IPS-NIHi7 (cell line): ENCODE measurements at regions not wholly inside any gene's neighbourhood (a gene's known extent, or its start where the extent isn't known, plus 50 kb on each side); places are given as distances from the start of the nearest gene placed in this dataset.

Source experiments
- DNase-seq: peaks from one replicate; pipeline ENCODE4 v3.0.0; 2012; ENCODE audit warnings: mixed read lengths; ENCODE audit errors: extremely low spot score

DNA sequence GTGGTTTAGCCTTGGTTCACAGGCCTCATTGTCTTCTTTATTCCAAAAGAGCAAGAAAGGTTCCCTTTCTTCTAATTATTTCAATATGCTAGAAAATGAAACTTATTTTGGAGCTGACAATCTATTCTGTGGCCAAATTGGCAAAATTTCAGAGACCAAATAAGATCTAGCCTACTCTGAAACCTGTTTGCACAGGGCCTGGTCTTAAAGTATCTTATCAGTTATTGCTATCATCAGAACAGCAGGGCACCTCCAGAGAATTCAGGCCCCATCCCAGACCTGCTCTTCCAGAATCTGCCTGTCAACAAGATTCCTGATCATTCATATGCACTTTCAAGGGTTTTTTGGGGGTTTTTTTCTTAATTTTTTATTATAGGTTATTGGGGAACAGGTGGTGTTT, 198.7 kb downstream of the ANAPC1 start:
- no peak for DNase-seq

DNA sequence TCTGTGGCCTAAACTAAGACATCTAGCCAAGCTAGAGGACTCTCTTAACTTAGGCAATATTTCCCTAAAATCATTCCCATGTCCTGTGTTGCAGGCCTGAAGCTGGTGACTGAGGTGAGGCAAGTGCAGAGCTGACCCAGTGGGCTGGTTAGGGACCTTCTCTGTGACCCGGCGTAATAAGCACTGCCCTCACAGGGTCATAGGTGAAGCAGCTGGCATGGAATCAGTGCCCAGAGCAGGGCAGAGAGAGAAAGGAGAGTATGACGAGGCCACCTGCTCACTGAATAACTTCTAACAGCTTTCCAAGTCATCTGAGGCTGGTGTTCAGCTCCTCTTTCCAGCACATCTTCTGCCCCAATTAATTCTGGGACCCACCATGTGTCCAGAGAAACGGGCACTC, 197.0 kb downstream of the ANAPC1 start:
- no peak for DNase-seq

DNA sequence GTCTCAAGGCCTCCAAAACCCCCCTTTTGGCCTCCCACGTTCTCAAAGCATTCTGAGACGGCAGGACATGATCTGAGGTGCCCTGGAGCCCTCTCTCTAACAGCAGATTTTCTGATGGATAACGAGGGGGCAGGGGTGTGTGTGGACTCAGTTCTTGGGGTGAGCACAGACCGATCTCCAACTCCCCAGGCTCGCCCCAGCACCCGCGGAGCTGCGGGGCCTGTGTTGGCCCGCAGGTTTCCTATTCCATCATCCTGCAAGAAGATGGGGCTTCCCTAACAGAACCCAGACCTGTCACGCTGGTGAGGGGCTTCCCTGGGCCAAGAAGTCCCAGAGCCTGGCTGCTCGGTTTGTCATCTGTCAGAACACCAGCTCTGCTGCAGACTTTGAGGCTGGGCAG, 196.1 kb downstream of the ANAPC1 start:
- DNase-seq = no peak

DNA sequence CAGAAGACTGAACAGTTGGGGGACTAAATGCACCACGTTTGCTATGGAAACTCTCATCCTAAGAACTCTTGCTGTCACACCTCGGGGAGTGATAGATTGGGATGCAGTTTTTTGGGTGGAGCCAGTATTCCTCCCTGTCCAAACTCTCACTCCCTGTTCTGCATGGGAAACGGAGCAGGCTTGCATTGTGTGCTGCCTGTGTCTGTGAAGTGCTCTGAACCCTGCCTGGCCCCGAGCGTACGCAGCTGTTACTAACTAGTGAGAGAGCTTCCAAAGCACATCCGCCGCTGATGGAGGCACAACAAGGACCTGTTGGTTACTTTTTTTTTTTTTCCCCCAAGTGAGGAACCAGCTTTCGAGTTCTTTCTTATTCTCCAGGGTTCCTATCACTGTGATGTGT, 195.5 kb downstream of the ANAPC1 start:
- DNase-seq = no peak

DNA sequence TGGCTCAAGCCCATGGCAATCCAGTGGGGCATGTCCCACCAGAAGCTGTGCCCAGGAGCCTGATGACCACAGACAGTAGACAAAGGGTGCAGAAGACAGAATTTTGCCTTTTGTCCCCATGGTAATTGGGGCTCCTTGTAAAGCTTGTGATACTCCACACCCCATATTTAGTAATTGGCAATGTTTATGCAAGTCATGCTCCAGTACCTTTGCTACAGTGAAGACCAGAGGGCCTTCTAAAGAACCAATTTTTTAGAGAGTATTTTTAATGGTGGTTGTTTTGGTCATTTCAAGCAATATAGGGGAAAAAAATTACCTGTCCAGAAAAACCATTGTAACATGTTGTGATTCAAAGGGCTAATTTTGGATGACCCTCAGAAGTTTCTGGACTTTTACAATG, 194.8 kb downstream of the ANAPC1 start:
- DNase-seq = no peak

DNA sequence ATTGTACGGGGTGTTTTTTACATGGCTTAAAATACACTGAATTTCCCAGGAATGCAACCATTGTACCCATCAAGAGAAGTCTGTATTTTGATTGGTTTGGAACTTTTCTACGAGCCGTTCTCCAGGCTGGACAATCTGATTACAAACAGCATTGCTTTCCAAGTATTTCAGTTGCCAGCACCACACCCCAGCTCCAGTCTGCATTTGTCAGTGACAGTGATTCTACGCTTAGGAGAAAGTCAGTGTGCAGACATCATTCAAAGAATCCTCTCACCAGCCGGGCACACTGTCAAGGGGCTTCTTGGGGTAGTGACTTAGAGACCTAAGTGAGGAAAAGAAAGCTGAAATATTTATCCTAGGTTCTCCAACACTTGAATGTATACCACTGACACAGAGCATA, 194.1 kb downstream of the ANAPC1 start:
- no peak for DNase-seq

DNA sequence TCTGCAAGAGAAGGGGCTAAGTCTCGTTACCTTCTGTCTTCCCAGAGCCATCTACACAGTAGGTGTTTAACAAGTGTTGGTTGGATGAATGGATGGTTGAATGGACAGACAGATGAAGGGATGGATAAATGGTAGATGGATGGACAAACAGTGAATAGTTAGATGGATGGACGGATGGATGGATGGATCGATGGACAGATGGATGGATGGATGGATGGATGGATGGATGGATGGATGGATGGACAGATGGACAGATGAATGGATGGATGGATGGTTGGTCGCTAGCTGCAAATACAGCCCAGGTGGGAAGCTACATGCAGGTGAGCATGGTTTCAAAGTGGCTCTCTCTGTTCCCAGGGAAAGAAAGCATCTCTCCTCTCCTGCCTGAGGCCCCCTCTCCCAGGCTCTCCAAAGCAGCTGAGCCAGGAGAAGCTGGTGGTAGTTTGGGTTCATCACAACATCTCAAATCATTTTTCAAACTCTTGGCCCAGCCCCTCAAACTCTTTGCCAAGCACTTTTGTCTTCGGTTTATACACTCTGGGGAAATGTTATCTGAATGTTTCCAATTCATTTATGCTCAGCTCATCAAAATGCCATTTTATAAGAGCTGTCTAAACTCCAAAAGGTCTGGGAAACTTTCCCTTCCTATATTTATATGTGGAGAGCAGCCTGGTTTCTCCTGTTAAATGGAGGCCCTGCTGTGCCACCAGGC, 192.7 kb downstream of the ANAPC1 start:
- DNase-seq = no peak

DNA sequence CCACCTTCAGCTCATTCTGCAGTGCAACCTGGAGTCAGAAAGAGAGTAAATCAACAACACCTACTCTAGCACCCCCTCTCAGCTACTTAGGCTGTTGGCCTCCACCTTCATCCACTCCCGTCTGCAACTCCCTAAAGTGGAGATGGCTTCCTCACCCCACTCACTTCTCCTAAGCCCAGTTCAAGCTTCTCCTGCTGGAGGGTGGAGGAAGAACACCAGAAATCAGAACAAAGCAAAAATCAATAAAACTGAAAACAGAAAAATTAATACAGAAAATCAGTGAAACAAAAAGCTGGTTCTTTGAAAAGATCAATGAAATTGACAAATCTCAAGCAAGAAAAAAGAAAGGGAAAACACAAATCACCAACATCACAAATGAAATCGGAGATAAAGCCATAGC, 191.7 kb downstream of the ANAPC1 start:
- DNase-seq = no peak

DNA sequence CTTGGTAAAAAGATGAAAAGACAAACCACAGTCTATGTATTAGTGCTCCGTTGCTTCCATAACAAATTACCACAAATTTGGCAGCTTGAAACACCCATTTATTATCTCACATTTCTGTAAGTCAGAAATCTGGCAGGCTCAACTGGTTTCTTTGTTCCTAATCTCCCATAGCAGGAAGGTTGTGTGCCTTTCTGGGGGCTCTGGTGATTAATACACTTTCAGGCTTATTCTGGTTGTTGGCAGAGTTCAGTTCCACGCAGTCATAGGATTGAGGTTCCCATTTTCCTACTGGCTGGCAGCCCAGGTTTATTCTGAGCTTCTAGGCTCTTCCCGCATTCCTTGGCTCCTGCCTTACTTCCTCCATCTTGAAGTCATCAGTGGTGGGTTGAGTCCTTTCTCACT, 189.3 kb downstream of the ANAPC1 start:
- DNase-seq = no peak

DNA sequence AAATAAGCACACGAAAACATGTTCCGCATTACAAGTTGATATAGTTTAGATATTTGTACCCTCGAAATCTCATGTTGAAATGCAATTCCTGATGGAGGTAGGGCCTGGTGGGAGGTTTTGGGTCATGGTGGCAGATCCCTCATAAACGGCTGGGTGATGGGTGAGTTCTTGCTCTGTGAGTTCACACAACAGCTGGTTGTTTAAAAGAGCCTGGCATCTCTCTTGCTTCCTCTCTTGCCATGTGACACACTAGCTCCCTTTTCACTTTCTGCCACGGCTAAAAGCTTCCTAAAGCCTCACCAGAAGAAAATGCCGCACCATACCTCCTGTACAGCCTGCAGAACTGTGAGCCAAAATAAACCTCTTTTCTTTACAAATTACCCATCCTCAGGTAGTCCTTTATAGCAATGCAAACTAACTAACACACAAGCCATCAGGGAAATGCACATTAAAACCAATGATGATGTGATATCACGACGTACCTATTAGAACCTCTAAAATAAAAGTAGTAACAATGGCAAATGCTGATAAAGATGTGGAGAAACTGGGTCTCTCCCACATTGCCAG, 188.5 kb downstream of the ANAPC1 start:
- DNase-seq = no peak

DNA sequence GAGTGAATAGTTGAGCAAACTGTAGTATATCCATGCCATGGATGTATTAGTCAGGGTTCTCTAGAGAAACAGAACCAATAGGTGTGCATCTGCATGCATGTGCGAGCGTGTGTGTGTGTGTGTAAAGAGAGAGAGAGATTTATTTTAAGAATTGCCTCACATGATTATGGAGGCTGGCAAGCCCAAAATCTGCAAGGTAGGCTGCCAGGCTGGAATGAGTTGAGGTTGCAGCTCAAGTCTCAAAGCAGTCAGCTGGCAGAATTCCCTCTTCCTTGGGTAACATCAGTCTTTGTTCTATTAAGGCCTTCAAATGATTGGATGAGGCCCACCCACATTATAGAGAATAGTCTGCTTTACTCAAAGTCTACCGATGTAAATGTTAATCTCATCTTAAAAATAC, 187.8 kb downstream of the ANAPC1 start:
- DNase-seq = no peak

DNA sequence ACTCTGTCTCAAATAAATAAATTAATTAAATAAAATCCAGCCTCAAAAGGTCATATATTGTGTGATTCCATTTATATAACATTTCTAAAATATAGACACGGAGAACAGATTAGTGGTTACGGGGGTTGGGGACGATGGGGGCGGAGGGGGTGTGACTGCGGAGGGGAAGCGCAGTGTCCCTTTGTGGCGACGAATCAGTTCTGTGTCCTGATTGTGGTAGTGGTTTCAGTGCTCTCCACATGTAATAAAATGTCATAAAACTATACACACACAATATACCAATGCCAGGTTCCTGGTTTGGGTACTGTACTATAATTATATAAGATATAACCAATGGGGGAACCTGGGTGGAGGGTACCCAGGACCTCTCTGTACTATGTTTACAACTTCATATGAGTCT, 186.4 kb downstream of the ANAPC1 start:
- DNase-seq = no peak

DNA sequence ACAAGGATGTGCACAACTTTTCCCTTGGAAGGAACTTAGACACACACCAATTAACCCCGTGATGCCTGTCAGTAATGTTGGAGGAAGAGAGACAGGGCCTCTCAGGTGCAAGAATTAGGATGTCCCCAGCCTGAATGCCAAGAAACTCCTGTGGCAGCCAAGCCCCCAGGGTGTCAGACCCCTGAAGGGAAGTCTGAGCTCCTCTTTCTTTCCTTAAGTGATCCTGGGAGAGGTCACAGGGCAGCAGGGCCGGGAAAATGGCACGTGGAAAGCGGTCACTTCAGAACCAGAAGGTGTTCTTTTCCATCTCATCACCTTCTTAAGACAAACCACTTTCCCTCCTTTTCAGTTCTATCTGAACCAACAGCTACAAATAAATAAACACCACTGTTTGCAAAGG, 185.9 kb downstream of the ANAPC1 start:
- no peak for DNase-seq

DNA sequence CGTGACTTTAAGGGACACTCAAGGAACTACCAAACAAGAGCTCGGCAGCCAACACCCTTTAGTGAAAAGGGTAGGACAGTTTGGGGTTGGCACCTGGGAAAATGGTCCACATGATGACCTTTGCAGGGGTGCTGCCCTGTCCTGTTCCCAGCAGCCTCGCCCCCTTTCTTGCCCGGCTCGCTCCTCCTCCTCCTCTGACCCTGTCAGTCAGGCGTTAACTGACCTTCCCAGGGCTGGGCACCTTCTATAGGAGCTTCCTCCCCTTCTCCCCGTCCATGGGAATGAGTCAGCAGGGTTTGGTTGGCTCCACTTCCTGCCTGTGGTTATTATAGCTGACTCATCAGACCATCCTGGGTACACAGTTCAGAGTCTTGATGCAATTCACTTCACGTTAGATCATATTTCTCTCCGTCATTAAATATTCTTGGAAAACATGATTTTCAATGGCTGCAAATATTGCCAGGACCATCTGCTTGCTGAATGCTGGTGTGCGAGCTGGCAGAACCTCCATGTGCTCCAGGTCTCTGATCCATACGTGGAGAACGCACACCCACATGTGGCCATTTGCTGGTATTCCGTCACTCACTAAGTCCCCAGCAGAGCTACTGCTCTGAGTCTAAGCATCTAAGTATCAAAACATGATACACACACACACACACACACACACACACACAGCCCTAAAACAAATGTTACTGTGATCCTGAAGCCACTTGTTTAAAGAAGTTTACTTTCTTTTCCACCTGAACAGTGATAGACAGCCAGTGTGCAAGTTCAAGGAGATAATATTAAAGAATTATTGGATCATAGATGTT, 185.0 kb downstream of the ANAPC1 start:
- DNase-seq = peak; percentile 66

DNA sequence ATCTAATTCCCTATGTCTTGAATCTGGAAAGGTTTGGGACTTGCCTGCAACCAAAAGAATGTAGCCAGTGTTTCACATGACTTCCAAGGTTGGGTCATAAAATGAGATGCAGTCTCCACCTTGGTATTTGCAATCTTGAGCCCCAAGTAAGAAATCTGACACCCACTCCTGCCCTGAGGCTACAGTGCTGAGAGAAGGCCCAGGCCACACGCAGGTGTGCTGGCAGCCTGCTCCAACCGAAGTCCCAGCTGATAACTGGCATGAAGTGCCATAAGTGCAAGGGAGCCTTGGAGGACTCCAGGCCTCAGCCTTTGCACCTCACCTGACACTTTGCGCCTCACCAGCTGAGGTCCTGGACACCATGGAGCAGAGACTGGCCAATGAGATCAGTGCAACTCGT, 182.7 kb downstream of the ANAPC1 start:
- DNase-seq = no peak

DNA sequence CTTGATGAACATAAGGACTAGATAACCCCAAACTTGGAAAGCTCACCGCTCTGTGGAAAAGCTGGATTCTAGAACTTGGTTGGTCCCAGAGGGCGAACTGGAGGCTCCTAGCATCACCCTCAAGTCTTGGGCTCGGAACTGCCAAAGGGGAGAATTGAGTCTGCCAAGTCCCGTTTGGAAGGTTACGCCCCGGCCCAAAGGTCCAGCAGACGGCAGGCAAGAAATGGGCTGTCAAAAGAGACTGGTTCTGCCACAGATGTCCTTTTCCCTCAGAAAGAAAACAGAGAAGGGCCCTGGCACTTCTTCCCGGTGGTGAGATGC, 182.2 kb downstream of the ANAPC1 start:
- no peak for DNase-seq

DNA sequence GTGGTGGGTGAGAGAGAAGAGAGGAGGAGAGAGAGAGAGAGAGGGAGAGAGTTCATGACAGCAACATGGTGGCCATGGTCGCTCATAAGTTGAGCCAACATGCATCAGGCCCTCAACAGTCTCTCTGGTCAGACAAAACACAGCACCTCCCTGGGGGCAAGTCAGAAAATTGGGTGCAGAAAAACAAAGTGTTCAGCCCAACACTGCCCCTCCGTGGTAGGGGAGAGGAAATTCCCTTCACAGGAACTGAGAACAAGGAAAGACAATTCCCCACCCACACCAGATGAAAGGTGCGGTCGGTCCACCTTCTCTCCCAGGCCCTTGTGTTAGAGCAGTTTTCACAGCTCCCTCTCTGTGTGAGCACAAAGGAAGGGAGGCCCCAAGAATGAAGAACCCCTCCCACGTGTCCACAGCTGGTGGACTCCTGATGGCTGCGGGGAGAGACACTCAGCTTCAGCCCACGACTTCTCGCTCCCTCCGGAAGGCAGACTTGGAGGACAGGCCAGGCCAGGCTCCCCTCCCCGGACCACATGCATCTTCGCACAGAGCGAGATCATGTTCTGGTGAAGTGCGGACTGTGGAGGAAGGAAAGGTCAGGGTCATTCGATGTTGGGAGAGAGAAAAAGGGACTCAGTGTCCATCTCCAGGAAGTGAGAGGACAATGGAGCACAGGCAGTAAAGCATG, 181.7 kb downstream of the ANAPC1 start:
- DNase-seq = peak; percentile 80

DNA sequence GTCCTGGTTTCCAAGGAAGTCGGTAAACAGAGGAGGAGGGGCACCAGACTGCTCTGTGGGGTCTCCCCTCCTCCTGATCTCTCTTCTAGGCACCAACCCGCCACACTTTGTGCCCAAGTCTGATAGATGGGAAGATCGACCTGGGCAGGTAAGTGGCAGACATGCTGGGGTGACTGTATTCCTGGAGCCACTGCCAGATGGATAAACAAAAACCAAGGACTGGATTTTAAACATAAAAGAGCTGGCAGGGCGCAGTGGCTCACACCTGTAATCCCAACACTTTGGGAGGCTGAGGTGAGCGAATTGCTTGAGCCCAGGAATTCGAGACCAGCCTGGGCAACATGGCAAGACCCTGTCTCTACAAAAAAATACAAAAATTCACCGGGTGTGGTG, 181.2 kb downstream of the ANAPC1 start:
- DNase-seq = no peak

DNA sequence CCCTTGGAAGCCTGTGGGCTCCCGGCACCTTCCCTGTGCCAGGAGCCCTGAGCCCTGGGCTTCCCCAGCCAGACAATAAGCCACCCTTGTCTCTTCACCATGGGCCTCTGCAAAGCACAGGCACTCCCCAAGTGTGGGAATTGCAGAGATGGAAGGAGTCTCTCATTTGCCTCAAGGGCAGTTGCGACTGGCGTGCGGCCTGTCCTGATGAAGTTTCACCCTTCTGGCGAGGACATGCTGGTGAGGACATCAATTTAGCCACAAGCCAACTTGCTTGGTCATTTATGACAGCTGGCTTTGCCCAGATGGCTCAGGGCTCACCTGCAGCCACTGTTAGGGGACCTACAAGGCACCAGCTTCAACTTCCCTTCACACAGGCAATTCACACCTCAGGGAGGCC, 180.2 kb downstream of the ANAPC1 start:
- DNase-seq = no peak

DNA sequence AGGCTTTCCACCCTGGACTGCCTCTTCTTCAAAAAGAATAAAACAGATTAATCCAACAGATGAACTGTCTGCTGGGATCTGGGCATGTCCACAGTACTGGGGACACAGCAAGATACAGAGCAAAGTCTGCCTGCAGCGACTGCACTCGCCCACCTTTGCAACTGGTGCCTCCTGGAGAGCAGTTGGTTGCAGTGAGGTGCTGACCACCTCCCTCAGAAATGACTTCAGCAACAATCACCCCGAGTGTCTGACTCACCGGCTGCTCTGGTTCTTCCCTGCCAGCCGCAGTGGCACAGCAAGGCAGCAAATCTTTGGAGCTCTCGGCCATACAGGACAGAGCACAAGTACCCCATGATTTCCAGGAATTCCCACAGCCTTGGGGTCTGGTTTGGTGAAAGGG, 179.7 kb downstream of the ANAPC1 start:
- DNase-seq = no peak

DNA sequence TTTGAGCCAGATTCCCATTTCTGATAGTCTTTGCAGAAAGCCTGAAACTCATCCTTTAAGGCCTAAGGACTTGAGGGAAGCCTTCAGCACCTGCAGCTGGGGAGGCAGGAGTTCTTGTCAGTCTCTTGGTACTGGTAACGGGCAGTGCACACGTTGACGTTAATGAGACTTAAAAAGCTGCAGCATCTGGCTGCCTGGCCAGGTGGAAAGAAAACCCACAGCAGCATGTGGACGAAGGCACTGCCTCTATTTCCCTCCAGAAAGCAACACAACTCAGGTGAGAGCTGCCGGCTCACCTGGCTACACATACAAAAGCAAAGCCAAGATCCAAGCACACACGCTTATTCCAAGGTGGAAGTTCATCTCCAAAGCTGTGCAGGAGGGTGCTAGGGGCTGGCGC, 178.8 kb downstream of the ANAPC1 start:
- DNase-seq = no peak

DNA sequence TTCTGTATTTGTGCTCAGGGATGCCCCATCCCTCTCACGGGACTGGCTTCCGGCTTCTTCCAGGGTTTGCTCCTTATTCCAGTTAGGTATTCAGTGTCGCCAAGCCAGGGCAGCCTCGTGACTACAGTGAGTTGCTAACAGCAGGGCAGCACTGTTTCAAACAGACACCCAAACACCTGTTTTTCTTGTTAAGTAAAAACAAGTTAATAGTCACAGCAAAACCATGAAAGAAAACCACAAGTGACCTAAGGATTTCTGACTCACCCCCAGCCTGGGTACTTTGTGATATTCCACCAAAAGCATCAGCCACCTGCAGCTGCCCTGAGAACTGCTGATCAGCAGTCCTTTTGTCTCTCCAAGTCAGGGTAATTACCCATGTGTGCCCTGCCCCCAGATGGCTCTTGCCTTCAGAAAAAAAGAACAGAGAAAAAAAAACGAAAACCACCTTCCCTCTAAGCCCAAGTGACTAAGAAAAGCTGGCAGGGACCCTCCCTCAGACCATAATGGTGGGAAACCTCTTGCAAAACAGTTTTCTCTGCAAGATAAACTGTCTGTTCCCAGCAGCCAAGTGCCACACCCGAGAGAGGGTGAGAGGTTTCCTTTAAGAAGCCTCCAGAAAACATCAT, 178.2 kb downstream of the ANAPC1 start:
- peak; percentile 74 for DNase-seq
